ENCODE measurements at regions not wholly inside any gene's neighbourhood (a gene's known extent, or its start where the extent isn't known, plus 50 kb on each side); places are given as distances from the start of the nearest gene placed in this dataset.

GRCh38 chr15:93809516-93809915 lies 421.8 kb upstream of the MCTP2 start:
- DNase-seq (ENCODE audit: low read depth, low spot score) (no peak), ATAC-seq (no peak)
- Histone ChIP-seq H3K9ac (ENCODE audit: low read length) (no peak overlapping the region), H4K20me1 (ENCODE audit: insufficient read depth) (no peaks in the 10 kb centered on the region), H3K4me2 (ENCODE audit: low read length) (no peak overlapping the region), H3K79me2 (ENCODE audit: insufficient read depth, low read length) (no peaks in the 10 kb centered on the region), H3K27me3 (ENCODE audit: insufficient read depth, low read length) (no peaks in the 10 kb centered on the region), H2AFZ (ENCODE audit: low read depth, low read length, poor library complexity, severe bottlenecking) (no peak overlapping the region), H3K9me3 (ENCODE audit: control insufficient read depth in 1 of 2, insufficient read depth in 1 of 2, low read depth in 1 of 2, low read length in 2 of 2) (peaks cover 0 to 5% of the 10 kb centered on the region in 2 experiments; a peak in 2 of 4 replicates), H3K36me3 (ENCODE audit: control insufficient read depth in 1 of 2, insufficient read depth in 2 of 2, low read length in 2 of 2) (no peaks in the 10 kb centered on the region), H3K4me3 (replicated peaks in 1 of 2; ENCODE audit: low read depth in 1 of 2, low read length in 2 of 2) (no peak overlapping the region), H3K9me2 (ENCODE audit: insufficient read depth) (no peaks in the 10 kb centered on the region), H3K4me1 (ENCODE audit: control insufficient read depth in 1 of 2, insufficient read depth in 2 of 2, low read length in 2 of 2) (no peaks in the 10 kb centered on the region), H3K27ac (ENCODE audit: low read depth, low read length) (no peak overlapping the region)
- intact Hi-C loops (cut with micrococcal nuclease) = no loop called here
- ChIA-PET RAD21 (ENCODE audit: low non-redundant PET in 1 of 2, low total read pairs in 2 of 2, uncharacterized antibody in 2 of 2, unreplicated experiment in 2 of 2) (no interaction called here), CTCF (no interaction called here), POLR2A (no interaction called here)
- no TSS peak for BruUV-seq (replicated peaks)
- no peak for TF ChIP-seq REST (IDR thresholded peaks at IDR 0.05; ENCODE audit: low read depth)
- no peak for TF ChIP-seq EZH2 (IDR thresholded peaks at IDR 0.05)
- TF ChIP-seq ATF3 (IDR thresholded peaks at IDR 0.05) = no peak
- no peak for TF ChIP-seq JUND (IDR thresholded peaks at IDR 0.05)
- no peak for TF ChIP-seq CTCF (IDR thresholded peaks at IDR 0.05 in 2 of 3, conservative IDR thresholded peaks at IDR 0.05 in 1 of 3; ENCODE audit: borderline replicate concordance in 1 of 3, insufficient read depth in 1 of 3, low read depth in 2 of 3, low read length in 2 of 3)
